H9 (cell line): ENCODE measurements at regions not wholly inside any gene's neighbourhood (a gene's known extent, or its start where the extent isn't known, plus 50 kb on each side); places are given as distances from the start of the nearest gene placed in this dataset.
A peak's percentile ranks its signal among the peaks of the same experiment; 100 is the strongest.

Source experiments
- DNase-seq: peaks from one replicate; pipeline ENCODE4 v3.0.0-alpha.2; 2017
- H2AFZ ChIP-seq: one replicate; pipeline ENCODE4 v1.6.1; 2013; ENCODE audit warnings: mild to moderate bottlenecking, low read length, control low read depth, moderate library complexity
- H2AK5ac ChIP-seq: 2 replicates; pipeline ENCODE4 v1.6.1; 2013; ENCODE audit warnings: low read length, control low read depth, mixed read lengths; ENCODE audit not compliant: insufficient read length
- H2BK120ac ChIP-seq: one replicate; pipeline ENCODE4 v1.6.1; 2013; ENCODE audit warnings: low read depth, mild to moderate bottlenecking, low read length, control low read depth, inconsistent platforms; ENCODE audit not compliant: poor library complexity, severe bottlenecking
- H2BK12ac ChIP-seq: 2 replicates; pipeline ENCODE4 v1.6.1; 2013; ENCODE audit warnings: low read length, control low read depth, mixed read lengths, low read depth; ENCODE audit not compliant: insufficient read length
- H2BK15ac ChIP-seq: 2 replicates; pipeline ENCODE4 v1.6.1; 2013; ENCODE audit warnings: low read depth, low read length, control low read depth
- H2BK20ac ChIP-seq: one replicate; pipeline ENCODE4 v1.6.1; 2013; ENCODE audit warnings: low read depth, mild to moderate bottlenecking, low read length, control low read depth, inconsistent platforms; ENCODE audit not compliant: poor library complexity, severe bottlenecking
- H2BK5ac ChIP-seq: 2 replicates; pipeline ENCODE4 v1.6.1; 2013; ENCODE audit warnings: low read length, control low read depth, mixed read lengths; ENCODE audit not compliant: insufficient read length
- H3K14ac ChIP-seq: 2 replicates; pipeline ENCODE4 v1.6.1; 2013; ENCODE audit warnings: low read length, control low read depth; ENCODE audit not compliant: insufficient read depth
- H3K18ac ChIP-seq: 2 replicates; pipeline ENCODE4 v1.6.1; 2013; ENCODE audit warnings: low read depth, mild to moderate bottlenecking, mixed read lengths, low read length, control low read depth; ENCODE audit not compliant: insufficient read length
- H3K23ac ChIP-seq: 2 replicates; pipeline ENCODE4 v1.6.1; 2013; ENCODE audit warnings: low read length, control low read depth, mixed read lengths, low read depth; ENCODE audit not compliant: insufficient read length
- H3K23me2 ChIP-seq: 2 replicates; pipeline ENCODE4 v1.6.1; 2013; ENCODE audit warnings: low read depth, mild to moderate bottlenecking, mixed read lengths, low read length, control low read depth; ENCODE audit not compliant: insufficient read length, poor library complexity, severe bottlenecking
- H3K27ac ChIP-seq: 2 replicates; pipeline ENCODE4 v1.5.1; 2013; ENCODE audit warnings: low read length, control low read depth, mixed read lengths, low read depth; ENCODE audit not compliant: insufficient read length
- H3K27me3 ChIP-seq: 2 replicates; pipeline ENCODE4 v1.6.1; 2013; ENCODE audit warnings: low read length, control low read depth, inconsistent platforms; ENCODE audit not compliant: insufficient read depth
- H3K4ac ChIP-seq: 2 replicates; pipeline ENCODE4 v1.6.1; 2013; ENCODE audit warnings: low read depth, mild to moderate bottlenecking, control low read depth, inconsistent platforms, low read length, moderate library complexity
- H3K4me1 ChIP-seq: 2 replicates; pipeline ENCODE4 v1.6.1; 2013; ENCODE audit warnings: low read length, control low read depth, inconsistent platforms; ENCODE audit not compliant: insufficient read depth
- H3K4me2 ChIP-seq: 2 replicates; pipeline ENCODE4 v1.6.1; 2013; ENCODE audit warnings: low read length, control low read depth, mixed read lengths; ENCODE audit not compliant: insufficient read length, insufficient read depth
- H3K56ac ChIP-seq: 2 replicates; pipeline ENCODE4 v1.6.1; 2013; ENCODE audit warnings: low read depth, mild to moderate bottlenecking, mixed read lengths, low read length, control low read depth; ENCODE audit not compliant: insufficient read length
- H3K79me1 ChIP-seq: 2 replicates; pipeline ENCODE4 v1.6.1; 2013; ENCODE audit warnings: low read depth, mild to moderate bottlenecking, moderate library complexity, low read length, control low read depth, inconsistent platforms; ENCODE audit not compliant: insufficient read depth, poor library complexity, severe bottlenecking
- H3K79me2 ChIP-seq: 2 replicates; pipeline ENCODE4 v1.6.1; 2013; ENCODE audit warnings: low read length, control low read depth, inconsistent platforms; ENCODE audit not compliant: insufficient read depth
- H3K9ac ChIP-seq: 2 replicates; pipeline ENCODE4 v1.6.1; 2013; ENCODE audit warnings: low read length, control low read depth, mixed read lengths; ENCODE audit not compliant: insufficient read length; ENCODE audit errors: extremely low read depth
- H3K9me3 ChIP-seq: one replicate; pipeline ENCODE4 v1.6.1; 2013; ENCODE audit warnings: low read depth, low read length, inconsistent platforms; ENCODE audit not compliant: control insufficient read depth
- H3T11ph ChIP-seq: one replicate; pipeline ENCODE4 v1.6.1; 2013; ENCODE audit warnings: mild to moderate bottlenecking, low read length, control low read depth, inconsistent platforms
- H4K20me1 ChIP-seq: one replicate; pipeline ENCODE4 v1.6.1; 2013; ENCODE audit not compliant: control insufficient read depth, insufficient read length, insufficient read depth
- H4K5ac ChIP-seq: 2 replicates; pipeline ENCODE4 v1.6.1; 2013; ENCODE audit warnings: low read depth, mild to moderate bottlenecking, mixed read lengths, low read length, control low read depth; ENCODE audit not compliant: insufficient read length
- H4K8ac ChIP-seq: replicated peaks from 2 replicates; pipeline ENCODE4 v1.6.1; 2013; ENCODE audit warnings: low read length, control low read depth, mixed read lengths, low read depth; ENCODE audit not compliant: insufficient read length
- H4K91ac ChIP-seq: 2 replicates; pipeline ENCODE4 v1.6.1; 2013; ENCODE audit warnings: low read depth, mild to moderate bottlenecking, moderate library complexity, mixed read lengths, low read length, control low read depth; ENCODE audit not compliant: insufficient read length
- H3K27ac Mint-ChIP-seq, 3 experiments: 2 replicates in 2 of 3; 3 replicates in 1 of 3; pipeline ENCODE4 v1.8.0; 2020 to 2021; ENCODE audit warnings: mixed read lengths in 3 of 3, mild to moderate bottlenecking in 1 of 3, moderate library complexity in 1 of 3
- H3K27me3 Mint-ChIP-seq: 2 replicates; pipeline ENCODE4 v1.8.0; 2021; ENCODE audit warnings: low read depth, mild to moderate bottlenecking, moderate library complexity, mixed read lengths
- H3K36me3 Mint-ChIP-seq, 3 experiments: 2 replicates in 2 of 3; 3 replicates in 1 of 3; pipeline ENCODE4 v1.8.0; 2020 to 2021; ENCODE audit warnings: low read depth in 3 of 3, mixed read lengths in 3 of 3; ENCODE audit not compliant: insufficient read depth in 1 of 3
- H3K4me1 Mint-ChIP-seq, 2 experiments: 2 replicates each; pipeline ENCODE4 v1.8.0; 2020; ENCODE audit warnings: mixed read lengths in 2 of 2
- H3K4me3 Mint-ChIP-seq, 2 experiments: 2 replicates in 1 of 2; 3 replicates in 1 of 2; pipeline ENCODE4 v1.8.0; 2020 to 2021; ENCODE audit warnings: mild to moderate bottlenecking in 2 of 2, mixed read lengths in 2 of 2, moderate library complexity in 1 of 2
- H3K9me3 Mint-ChIP-seq, 2 experiments: 2 replicates in 1 of 2; 3 replicates in 1 of 2; pipeline ENCODE4 v1.8.0; 2020; ENCODE audit warnings: mild to moderate bottlenecking in 2 of 2, mixed read lengths in 2 of 2, moderate library complexity in 1 of 2
- CTCF ChIP-seq: fragments of 200-600 bp; sonication (generic); conservative IDR thresholded peaks from 3 replicates; pipeline ENCODE4 v1.8.0; 2021; ENCODE audit warnings: antibody characterized with exemption, mild to moderate bottlenecking
- WGBS: extraction: QIAGEN DNeasy Blood & Tissue Kit; methylation state at CpG from one replicate; pipeline ENCODE4 v1.1.7; 2013; ENCODE audit warnings: missing lambda C conversion rate, low lambda C conversion rate, mixed read lengths; ENCODE audit not compliant: insufficient read length; ENCODE audit errors: extremely low coverage; 5-methylcytosine and 5-hydroxymethylcytosine counted together

GRCh38 chr6:18920701-18921100, 533.6 kb downstream of the RNF144B start:
- no peak overlapping the region for H2BK12ac ChIP-seq
- no peaks in the 10 kb centered on the region for H3K4me1 ChIP-seq
- peaks cover 15 to 17% of the 10 kb centered on the region in 2 experiments for H3K4me1 Mint-ChIP-seq
- peak overlapping the region in 1 of 3 experiments; percentile 24; a peak in 2 of 7 replicates for H3K27ac Mint-ChIP-seq
- H3K27me3 ChIP-seq: no peaks in the 10 kb centered on the region
- no peak overlapping the region for H3K27ac ChIP-seq
- H3K4ac ChIP-seq: no peak overlapping the region
- no peaks in the 10 kb centered on the region for H4K20me1 ChIP-seq
- no peak overlapping the region for H2BK120ac ChIP-seq
- H3K56ac ChIP-seq: no peak overlapping the region
- no peak overlapping the region for H3K4me2 ChIP-seq
- no peak overlapping the region for H3K9ac ChIP-seq
- H3K79me1 ChIP-seq: no peaks in the 10 kb centered on the region
- no peaks in the 10 kb centered on the region for H3K79me2 ChIP-seq
- H2AK5ac ChIP-seq: no peak overlapping the region
- H3K36me3 Mint-ChIP-seq: no peaks in the 10 kb centered on the region
- no peak for TF ChIP-seq CTCF
- H2BK15ac ChIP-seq: no peak overlapping the region
- H3K9me3 Mint-ChIP-seq: no peaks in the 10 kb centered on the region
- no peak overlapping the region for H4K5ac ChIP-seq
- no peaks in the 10 kb centered on the region for H3K9me3 ChIP-seq
- no peak overlapping the region; a peak in 1 of 5 replicates for H3K4me3 Mint-ChIP-seq
- 0 out of 2 replicates have a peak overlapping the region, but pooled peaks have one; percentile 29 for H3K14ac ChIP-seq
- H3T11ph ChIP-seq: no peak overlapping the region
- H3K18ac ChIP-seq: no peak overlapping the region
- no CpG with 5 or more reads among the region's 3 CpGs for WGBS
- H4K8ac ChIP-seq: no peak overlapping the region
- H4K91ac ChIP-seq: no peak overlapping the region
- no peaks in the 10 kb centered on the region for H3K27me3 Mint-ChIP-seq
- H2BK5ac ChIP-seq: no peak overlapping the region
- H2AFZ ChIP-seq: no peak overlapping the region
- H3K23me2 ChIP-seq: no peaks in the 10 kb centered on the region
- DNase-seq: no peak
- H3K23ac ChIP-seq: no peak overlapping the region
- no peak overlapping the region for H2BK20ac ChIP-seq
